ENCODE measurements at regions not wholly inside any gene's neighbourhood (a gene's known extent, or its start where the extent isn't known, plus 50 kb on each side); places are given as distances from the start of the nearest gene placed in this dataset.

DNA sequence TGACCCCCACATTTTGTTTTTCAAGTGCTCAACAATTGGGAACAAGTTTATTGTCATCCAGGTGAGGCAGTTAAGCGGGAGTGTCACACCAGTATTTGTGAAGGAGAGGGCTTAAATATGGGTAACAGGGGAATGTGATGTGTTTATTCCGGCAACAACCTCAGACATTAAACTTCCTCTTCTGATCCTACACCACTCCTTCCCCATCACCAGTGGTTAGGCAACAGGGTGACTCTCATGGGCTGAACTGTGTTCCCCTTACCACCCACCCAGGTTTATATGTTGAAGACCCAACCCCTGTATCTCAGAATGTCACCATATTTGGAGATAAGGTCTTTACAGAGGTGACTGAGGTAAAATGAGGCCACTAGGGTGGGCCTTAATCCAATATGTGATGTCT, 52.1 kb upstream of the RNF182 start:
- TF ChIP-seq, protein P1, sequence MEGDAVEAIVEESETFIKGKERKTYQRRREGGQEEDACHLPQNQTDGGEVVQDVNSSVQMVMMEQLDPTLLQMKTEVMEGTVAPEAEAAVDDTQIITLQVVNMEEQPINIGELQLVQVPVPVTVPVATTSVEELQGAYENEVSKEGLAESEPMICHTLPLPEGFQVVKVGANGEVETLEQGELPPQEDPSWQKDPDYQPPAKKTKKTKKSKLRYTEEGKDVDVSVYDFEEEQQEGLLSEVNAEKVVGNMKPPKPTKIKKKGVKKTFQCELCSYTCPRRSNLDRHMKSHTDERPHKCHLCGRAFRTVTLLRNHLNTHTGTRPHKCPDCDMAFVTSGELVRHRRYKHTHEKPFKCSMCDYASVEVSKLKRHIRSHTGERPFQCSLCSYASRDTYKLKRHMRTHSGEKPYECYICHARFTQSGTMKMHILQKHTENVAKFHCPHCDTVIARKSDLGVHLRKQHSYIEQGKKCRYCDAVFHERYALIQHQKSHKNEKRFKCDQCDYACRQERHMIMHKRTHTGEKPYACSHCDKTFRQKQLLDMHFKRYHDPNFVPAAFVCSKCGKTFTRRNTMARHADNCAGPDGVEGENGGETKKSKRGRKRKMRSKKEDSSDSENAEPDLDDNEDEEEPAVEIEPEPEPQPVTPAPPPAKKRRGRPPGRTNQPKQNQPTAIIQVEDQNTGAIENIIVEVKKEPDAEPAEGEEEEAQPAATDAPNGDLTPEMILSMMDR (IDR thresholded peaks at IDR 0.05; ENCODE audit: poor library complexity, severe bottlenecking) = no peak
- TF ChIP-seq POLR2AphosphoS5 (IDR thresholded peaks at IDR 0.05) (no peak), EP300 (conservative IDR thresholded peaks at IDR 0.05; ENCODE audit: poor library complexity, severe bottlenecking) (no peak), MXI1 (conservative IDR thresholded peaks at IDR 0.05; ENCODE audit: poor library complexity, severe bottlenecking) (no peak), EZH2 (IDR thresholded peaks at IDR 0.05; ENCODE audit: borderline replicate concordance, insufficient read depth, low read length, poor library complexity, severe bottlenecking) (no peak), TAF1 (IDR thresholded peaks at IDR 0.05; ENCODE audit: low read depth) (no peak)
- TF ChIP-seq, protein P2, sequence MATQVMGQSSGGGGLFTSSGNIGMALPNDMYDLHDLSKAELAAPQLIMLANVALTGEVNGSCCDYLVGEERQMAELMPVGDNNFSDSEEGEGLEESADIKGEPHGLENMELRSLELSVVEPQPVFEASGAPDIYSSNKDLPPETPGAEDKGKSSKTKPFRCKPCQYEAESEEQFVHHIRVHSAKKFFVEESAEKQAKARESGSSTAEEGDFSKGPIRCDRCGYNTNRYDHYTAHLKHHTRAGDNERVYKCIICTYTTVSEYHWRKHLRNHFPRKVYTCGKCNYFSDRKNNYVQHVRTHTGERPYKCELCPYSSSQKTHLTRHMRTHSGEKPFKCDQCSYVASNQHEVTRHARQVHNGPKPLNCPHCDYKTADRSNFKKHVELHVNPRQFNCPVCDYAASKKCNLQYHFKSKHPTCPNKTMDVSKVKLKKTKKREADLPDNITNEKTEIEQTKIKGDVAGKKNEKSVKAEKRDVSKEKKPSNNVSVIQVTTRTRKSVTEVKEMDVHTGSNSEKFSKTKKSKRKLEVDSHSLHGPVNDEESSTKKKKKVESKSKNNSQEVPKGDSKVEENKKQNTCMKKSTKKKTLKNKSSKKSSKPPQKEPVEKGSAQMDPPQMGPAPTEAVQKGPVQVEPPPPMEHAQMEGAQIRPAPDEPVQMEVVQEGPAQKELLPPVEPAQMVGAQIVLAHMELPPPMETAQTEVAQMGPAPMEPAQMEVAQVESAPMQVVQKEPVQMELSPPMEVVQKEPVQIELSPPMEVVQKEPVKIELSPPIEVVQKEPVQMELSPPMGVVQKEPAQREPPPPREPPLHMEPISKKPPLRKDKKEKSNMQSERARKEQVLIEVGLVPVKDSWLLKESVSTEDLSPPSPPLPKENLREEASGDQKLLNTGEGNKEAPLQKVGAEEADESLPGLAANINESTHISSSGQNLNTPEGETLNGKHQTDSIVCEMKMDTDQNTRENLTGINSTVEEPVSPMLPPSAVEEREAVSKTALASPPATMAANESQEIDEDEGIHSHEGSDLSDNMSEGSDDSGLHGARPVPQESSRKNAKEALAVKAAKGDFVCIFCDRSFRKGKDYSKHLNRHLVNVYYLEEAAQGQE (IDR thresholded peaks at IDR 0.05; ENCODE audit: borderline replicate concordance) = no peak
